HepG2 (cell line): ENCODE measurements at regions not wholly inside any gene's neighbourhood (a gene's known extent, or its start where the extent isn't known, plus 50 kb on each side); places are given as distances from the start of the nearest gene placed in this dataset.

Source experiments
- ATAC-seq: fragments of 200-7000 bp; cut with Tn5 transposase; 3 replicates; pipeline ENCODE4 v1.9.1; 2020; ENCODE audit warnings: mild to moderate bottlenecking, moderate library complexity
- BruUV-seq: library from RNA; stranded (reverse); fragments of 400-500 nt; replicated peaks from 2 replicates; lab custom pipeline; 2021; lab: Mats Ljungman, UMichigan
- CTCF ChIA-PET: fragments of 300-600 bp; formaldehyde crosslinking; extraction: SDS; loops from one replicate; lab custom pipeline; 2021; ENCODE audit warnings: low total read pairs, inconsistent platforms, low intra/inter-chr PET ratio; lab: Yijun Ruan, JAX
- POLR2A ChIA-PET: fragments of 350-600 bp; sonication (Branson Sonifier 250); formaldehyde crosslinking; loops from one replicate; lab custom pipeline; 2020; ENCODE audit warnings: antibody characterized with exemption, inconsistent platforms; lab: Yijun Ruan, JAX
- DNase-seq: peaks from one replicate; pipeline ENCODE4 v3.0.0-alpha.2; 2015; ENCODE audit warnings: low spot score
- FAIRE-seq: peaks from 3 replicates; lab custom pipeline; 2011; peaks lifted over from hg19 to GRCh38; lab: Jason Lieb, UNC
- H2AFZ ChIP-seq: one replicate; pipeline ENCODE4 v1.6.1; 2011; ENCODE audit warnings: low read length, inconsistent platforms
- H3K27ac ChIP-seq: fragments of 300-600 bp; 3 replicates; pipeline ENCODE4 v1.8.0; 2011; ENCODE audit warnings: mixed run types, mild to moderate bottlenecking, mixed read lengths, low read length, inconsistent platforms; ENCODE audit not compliant: insufficient read depth; ENCODE audit errors: extremely low read length
- H3K27me3 ChIP-seq, 2 experiments: fragments of 200-600 bp in 1 of 2; 2 replicates in 1 of 2; 3 replicates in 1 of 2; pipeline versions ENCODE4 v1.6.0 to v1.8.0; 2011; ENCODE audit warnings: low read length in 2 of 2, mild to moderate bottlenecking in 2 of 2, moderate library complexity in 2 of 2, inconsistent platforms in 1 of 2; ENCODE audit not compliant: insufficient read depth in 2 of 2, control insufficient read depth in 1 of 2
- H3K36me3 ChIP-seq, 2 experiments: fragments of 200-600 bp in 1 of 2; replicated peaks in 1 of 2; 2 replicates in 1 of 2; 3 replicates in 1 of 2; pipeline versions ENCODE4 v1.5.1 to v1.8.0; 2011; ENCODE audit warnings: low read length in 2 of 2, inconsistent platforms in 1 of 2; ENCODE audit not compliant: insufficient read depth in 2 of 2, control insufficient read depth in 1 of 2
- H3K4me1 ChIP-seq: 2 replicates; pipeline ENCODE4 v1.5.1; 2012; ENCODE audit warnings: low read length, inconsistent platforms; ENCODE audit not compliant: insufficient read depth
- H3K4me2 ChIP-seq: 2 replicates; pipeline ENCODE4 v1.6.0; 2011; ENCODE audit warnings: low read depth, low read length, inconsistent platforms
- H3K4me3 ChIP-seq, 3 experiments: fragments of 200-600 bp in 1 of 3; sonication (generic), shearing (Covaris generic) in 1 of 3; replicated peaks in 1 of 3; 2 replicates each; pipeline ENCODE4 v1.5.1; 2011 to 2016; ENCODE audit warnings: low read length in 3 of 3, inconsistent platforms in 2 of 3, low read depth in 2 of 3, mild to moderate bottlenecking in 2 of 3, control low read depth in 1 of 3, mixed read lengths in 1 of 3; ENCODE audit not compliant: insufficient read depth in 1 of 3
- H3K79me2 ChIP-seq: one replicate; pipeline ENCODE4 v1.6.1; 2011; ENCODE audit warnings: low read length, inconsistent platforms; ENCODE audit not compliant: insufficient read depth
- H3K9ac ChIP-seq: 2 replicates; pipeline ENCODE4 v1.6.0; 2011; ENCODE audit warnings: mild to moderate bottlenecking, low read depth, low read length, inconsistent platforms; ENCODE audit not compliant: insufficient read depth
- H3K9me3 ChIP-seq: 2 replicates; pipeline ENCODE4 v1.5.1; 2012; ENCODE audit warnings: mild to moderate bottlenecking, low read length
- H4K20me1 ChIP-seq: 2 replicates; pipeline ENCODE4 v1.6.0; 2011; ENCODE audit warnings: inconsistent platforms, mild to moderate bottlenecking, low read length, moderate library complexity; ENCODE audit not compliant: insufficient read depth
- CSRNP2 ChIP-seq: sonication (generic); formaldehyde crosslinking; conservative IDR thresholded peaks from 2 replicates; pipeline ENCODE4 v1.8.0; 2022; ENCODE audit warnings: low read depth, missing genetic modification reagents
- KMT2B ChIP-seq: IDR thresholded peaks from 2 replicates; pipeline ENCODE4 v1.6.1; 2016; ENCODE audit warnings: missing genetic modification reagents, missing compliant biosample characterization
- RCOR2 ChIP-seq: IDR thresholded peaks from 2 replicates; pipeline ENCODE4 v1.6.1; 2016; ENCODE audit warnings: missing biosample characterization, missing genetic modification reagents
- THRA ChIP-seq: sonication (generic); formaldehyde crosslinking; IDR thresholded peaks from 2 replicates; pipeline ENCODE4 v1.4.0; 2020; ENCODE audit warnings: missing genetic modification reagents, borderline replicate concordance
- TMF1 ChIP-seq: sonication (generic); formaldehyde crosslinking; IDR thresholded peaks from 2 replicates; pipeline ENCODE4 v1.8.1; 2022; ENCODE audit warnings: low read depth, missing genetic modification reagents
- ZBTB42 ChIP-seq: sonication (generic); formaldehyde crosslinking; IDR thresholded peaks from 2 replicates; pipeline ENCODE4 v1.5.0; 2020; ENCODE audit warnings: mild to moderate bottlenecking, missing genetic modification reagents
- WGBS: methylation state at CpG from one replicate; pipeline ENCODE4 v1.1.6; 2017; ENCODE audit warnings: low lambda C conversion rate; 5-methylcytosine and 5-hydroxymethylcytosine counted together
- in situ Hi-C: cut with HindIII; loops from 2 replicates; pipeline ENCODE4 v1.10.0; 2017; ENCODE audit warnings: low pct_unique_long_range_greater_than_20kb; ENCODE audit not compliant: extremely low pct_ligation_motif_present
- intact Hi-C: fragments of 100-400 bp; cut with micrococcal nuclease; formaldehyde crosslinking; loops from one replicate; pipeline ENCODE4 v1.10.0; 2022; ENCODE audit not compliant: unreplicated experiment

- TF ChIP-seq CSRNP2 (CRISPR knock-in tag) = no peak
- TF ChIP-seq RCOR2 (CRISPR knock-in tag) = no peak
- no peak for TF ChIP-seq THRA (CRISPR knock-in tag)
Measured at GRCh38 chr16:87201790-87202189, 115.4 kb downstream of the C16orf95 start (continued).

GRCh38 chr16:87202346-87202745, 114.8 kb downstream of the C16orf95 start:
- in situ Hi-C loops = loop anchor here (5.0 kb wide), 1 partner anchor 75 kb away; no protein-coding TSS in a partner anchor
- 46% methylated on average over 4 of the region's 4 CpGs for WGBS
- peak; percentile 48 for ATAC-seq

More at GRCh38 chr16:87202346-87202745, 114.8 kb downstream of the C16orf95 start:
- ChIA-PET POLR2A (no interaction called here), CTCF (interaction anchor here (1.7 to 4.4 kb wide), 2 partner anchors 76 to 639 kb away, joined by 10 to 74 read pairs; no protein-coding TSS in a partner anchor)
- FAIRE-seq = no peak
- no peak overlapping the region for H3K9ac ChIP-seq
- no peaks in the 10 kb centered on the region; a peak in 1 of 5 replicates for H3K27me3 ChIP-seq
- no peaks in the 10 kb centered on the region for H4K20me1 ChIP-seq
- H3K79me2 ChIP-seq = no peaks in the 10 kb centered on the region
- H3K9me3 ChIP-seq = no peaks in the 10 kb centered on the region
- intact Hi-C loops = no loop called here
- no peak overlapping the region for H2AFZ ChIP-seq
- no TSS peak for BruUV-seq
- no peaks in the 10 kb centered on the region for H3K36me3 ChIP-seq
- H3K4me1 ChIP-seq = 0 out of 2 replicates have a peak, but pooled peaks cover 11% of the 10 kb centered on the region
- no peak overlapping the region for H3K4me2 ChIP-seq
- no peak overlapping the region for H3K4me3 ChIP-seq
- DNase-seq = no peak
- no peak overlapping the region for H3K27ac ChIP-seq
- TF ChIP-seq TMF1 (no peak), KMT2B (CRISPR knock-in tag) (no peak), ZBTB42 (CRISPR knock-in tag) (no peak)
- TF ChIP-seq, all 625 proteins: peak for 0
